Liver (tissue), 8 donors: ENCODE measurements at regions not wholly inside any gene's neighbourhood (a gene's known extent, or its start where the extent isn't known, plus 50 kb on each side); places are given as distances from the start of the nearest gene placed in this dataset.

Experiments
- DNase-seq: peaks from one replicate; pipeline ENCODE4 v3.0.0-alpha.2; 2017; ENCODE audit warnings: low spot score
- H3K27ac ChIP-seq, 2 donors: one replicate each; pipeline ENCODE4 v1.7.0; 2013; ENCODE audit warnings: inconsistent platforms in 2 of 2, low read length in 2 of 2, control low read depth in 1 of 2, low read depth in 1 of 2, mild to moderate bottlenecking in 1 of 2
- H3K27me3 ChIP-seq, 4 donors: one replicate each; pipeline versions ENCODE4 v1.6.1 to v1.7.0; 2013; ENCODE audit warnings: low read length in 3 of 4, inconsistent platforms in 1 of 4, mild to moderate bottlenecking in 1 of 4, moderate library complexity in 1 of 4; ENCODE audit not compliant: control insufficient read depth in 4 of 4, insufficient read depth in 4 of 4
- H3K36me3 ChIP-seq, 4 donors: one replicate each; pipeline versions ENCODE4 v1.6.1 to v1.7.0; 2013; ENCODE audit warnings: low read length in 3 of 4, mild to moderate bottlenecking in 3 of 4, low read depth in 1 of 4, moderate library complexity in 1 of 4; ENCODE audit not compliant: control insufficient read depth in 4 of 4, insufficient read depth in 3 of 4
- H3K4me1 ChIP-seq, 4 donors: one replicate each; pipeline versions ENCODE4 v1.6.1 to v1.7.0; 2013; ENCODE audit warnings: low read length in 3 of 4, mild to moderate bottlenecking in 3 of 4, moderate library complexity in 1 of 4; ENCODE audit not compliant: control insufficient read depth in 4 of 4, insufficient read depth in 4 of 4
- H3K4me3 ChIP-seq, 3 donors: one replicate each; pipeline versions ENCODE4 v1.6.1 to v1.7.0; 2013; ENCODE audit warnings: low read length in 3 of 3, control low read depth in 1 of 3, low read depth in 1 of 3, mild to moderate bottlenecking in 1 of 3
- H3K9ac ChIP-seq, 2 donors: one replicate each; pipeline ENCODE4 v1.7.0; 2013; ENCODE audit warnings: low read length in 2 of 2, mild to moderate bottlenecking in 2 of 2, moderate library complexity in 2 of 2, control low read depth in 1 of 2, low read depth in 1 of 2
- H3K9me3 ChIP-seq, 4 donors: one replicate each; pipeline versions ENCODE4 v1.6.1 to v1.7.0; 2013; ENCODE audit warnings: low read length in 3 of 4; ENCODE audit not compliant: control insufficient read depth in 4 of 4
- ATF3 ChIP-seq: IDR thresholded peaks from 2 replicates; pipeline ENCODE4 v1.6.1; 2016; ENCODE audit warnings: antibody characterized with exemption
- CTCF ChIP-seq: fragments of 150-350 bp; IDR thresholded peaks from 2 replicates; pipeline ENCODE4 v1.5.1; 2017; ENCODE audit warnings: improper control_type of control experiment, low read depth, low read length; ENCODE audit not compliant: missing input control
- EGR1 ChIP-seq, 2 donors: IDR thresholded peaks; 2 replicates each; pipeline ENCODE4 v1.6.1; 2016 to 2018; ENCODE audit warnings: antibody characterized with exemption in 2 of 2, low read depth in 2 of 2
- FOXA1 ChIP-seq: IDR thresholded peaks from 2 replicates; pipeline ENCODE4 v1.6.1; 2016; ENCODE audit warnings: antibody characterized with exemption
- FOXA2 ChIP-seq: IDR thresholded peaks from 2 replicates; pipeline ENCODE4 v1.6.1; 2016; ENCODE audit warnings: antibody characterized with exemption
- GABPA ChIP-seq, 2 donors: IDR thresholded peaks in 1 of 2; conservative IDR thresholded peaks in 1 of 2; 2 replicates each; pipeline ENCODE4 v1.6.1; 2016; ENCODE audit warnings: antibody characterized with exemption in 2 of 2, mild to moderate bottlenecking in 1 of 2, moderate library complexity in 1 of 2
- HNF4A ChIP-seq, 2 donors: conservative IDR thresholded peaks; 2 replicates each; pipeline ENCODE4 v1.6.1; 2016; ENCODE audit warnings: antibody characterized with exemption in 2 of 2, mild to moderate bottlenecking in 2 of 2
- HNF4G ChIP-seq: IDR thresholded peaks from 2 replicates; pipeline ENCODE4 v1.6.1; 2016; ENCODE audit warnings: antibody characterized with exemption
- JUND ChIP-seq, 2 donors: IDR thresholded peaks; 2 replicates each; pipeline ENCODE4 v1.6.1; 2016; ENCODE audit warnings: antibody characterized with exemption in 2 of 2
- MAX ChIP-seq: IDR thresholded peaks from 2 replicates; pipeline ENCODE4 v1.6.1; 2016; ENCODE audit warnings: antibody characterized with exemption
- NR2F2 ChIP-seq: IDR thresholded peaks from 2 replicates; pipeline ENCODE4 v1.6.1; 2016; ENCODE audit warnings: antibody characterized with exemption
- RAD21 ChIP-seq, 2 donors: IDR thresholded peaks; 2 replicates each; pipeline ENCODE4 v1.6.1; 2016; ENCODE audit warnings: antibody characterized with exemption in 2 of 2, mild to moderate bottlenecking in 2 of 2
- REST ChIP-seq: IDR thresholded peaks from 2 replicates; pipeline ENCODE4 v1.6.1; 2016; ENCODE audit warnings: antibody characterized with exemption, mild to moderate bottlenecking
- RXRA ChIP-seq, 2 donors: IDR thresholded peaks; 2 replicates each; pipeline ENCODE4 v1.6.1; 2017 to 2018; ENCODE audit warnings: antibody characterized with exemption in 2 of 2, mild to moderate bottlenecking in 1 of 2
- SP1 ChIP-seq: IDR thresholded peaks from 2 replicates; pipeline ENCODE4 v1.6.1; 2018; ENCODE audit warnings: antibody characterized with exemption, mild to moderate bottlenecking
- TAF1 ChIP-seq: conservative IDR thresholded peaks from 2 replicates; pipeline ENCODE4 v1.6.1; 2016; ENCODE audit warnings: antibody characterized with exemption, mild to moderate bottlenecking
- YY1 ChIP-seq: IDR thresholded peaks from 2 replicates; pipeline ENCODE4 v1.6.1; 2016; ENCODE audit warnings: antibody characterized with exemption, mild to moderate bottlenecking
- ZBTB33 ChIP-seq: IDR thresholded peaks from 2 replicates; pipeline ENCODE4 v1.6.1; 2016; ENCODE audit warnings: antibody characterized with exemption
- WGBS: extraction: QIAGEN DNeasy Blood & Tissue Kit; methylation state at CpG from one replicate; pipeline ENCODE4 v1.1.7; 2013; 5-methylcytosine and 5-hydroxymethylcytosine counted together
- donor health status: healthy.
- donor health status: healthy.
- donor health status: healthy.
- donor health status: healthy.
- donor health status: healthy.

- WGBS = 94% methylated on average over 14 of the region's 14 CpGs
- Histone ChIP-seq H3K36me3 (no peaks in the 10 kb centered on the region), H3K9ac (no peak overlapping the region), H3K4me1 (peaks cover 13 to 42% (median 27%) of the 10 kb centered on the region in 4 donors), H3K27me3 (no peaks in the 10 kb centered on the region), H3K27ac (no peak overlapping the region), H3K4me3 (no peak overlapping the region), H3K9me3 (no peaks in the 10 kb centered on the region)
- TF ChIP-seq JUND (IDR thresholded peaks at IDR 0.05) (no peak), HNF4A (conservative IDR thresholded peaks at IDR 0.05) (no peak), FOXA1 (no peak), ZBTB33 (no peak), FOXA2 (no peak), TAF1 (no peak), RAD21 (IDR thresholded peaks at IDR 0.05) (no peak), RXRA (IDR thresholded peaks at IDR 0.05) (no peak), ATF3 (no peak), SP1 (no peak), CTCF (no peak), HNF4G (no peak), GABPA (IDR thresholded peaks at IDR 0.05 in 1 of 2, conservative IDR thresholded peaks at IDR 0.05 in 1 of 2) (no peak), YY1 (no peak), NR2F2 (no peak)
- DNase-seq = no peak
Observed at GRCh38 chr16:85178006-85178591, 65.8 kb upstream of the CIBAR2 start.

GRCh38 chr16:85178596-85178995, 66.3 kb upstream of the CIBAR2 start:
- Histone ChIP-seq H3K27ac (no peak overlapping the region), H3K27me3 (no peaks in the 10 kb centered on the region), H3K36me3 (peaks cover 0 to 1% (median 0%) of the 10 kb centered on the region in 4 donors), H3K9me3 (no peaks in the 10 kb centered on the region), H3K4me1 (peaks cover 13 to 37% (median 22%) of the 10 kb centered on the region in 4 donors), H3K4me3 (no peak overlapping the region), H3K9ac (no peak overlapping the region)
- 94% methylated on average over 11 of the region's 11 CpGs for WGBS
- DNase-seq = no peak
- TF ChIP-seq FOXA1 (no peak), YY1 (no peak), CTCF (no peak), RXRA (IDR thresholded peaks at IDR 0.05) (no peak), HNF4G (no peak), FOXA2 (no peak), REST (no peak), TAF1 (no peak), ATF3 (no peak), ZBTB33 (no peak), MAX (no peak), EGR1 (IDR thresholded peaks at IDR 0.05; ENCODE audit: low read depth in 2 of 2) (no peak), JUND (IDR thresholded peaks at IDR 0.05) (no peak), GABPA (IDR thresholded peaks at IDR 0.05 in 1 of 2, conservative IDR thresholded peaks at IDR 0.05 in 1 of 2) (no peak), NR2F2 (no peak)
